ENCODE measurements at regions not wholly inside any gene's neighbourhood (a gene's known extent, or its start where the extent isn't known, plus 50 kb on each side); places are given as distances from the start of the nearest gene placed in this dataset.

DNA sequence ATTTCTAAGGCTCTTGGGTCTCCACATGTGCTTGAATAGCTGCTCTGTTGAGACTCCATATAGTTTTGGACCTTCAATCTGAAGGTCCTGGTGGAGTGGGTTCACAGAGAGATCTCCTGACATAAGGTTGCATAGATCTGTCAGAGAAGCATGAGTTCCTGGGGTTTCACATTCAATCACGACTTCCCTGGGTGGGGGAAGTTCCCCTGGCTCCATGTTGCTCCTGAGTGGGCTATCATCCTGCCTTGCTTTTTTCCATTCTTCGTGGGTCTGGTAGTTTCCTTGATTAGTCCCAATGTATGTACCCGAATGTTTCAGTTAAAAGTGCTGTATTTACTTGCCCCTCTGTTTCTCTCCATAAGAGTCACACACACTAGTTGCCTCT, 181.8 kb downstream of the RASSF9 start:
- peaks cover 44% of the 10 kb centered on the region for H3K9me3 Mint-ChIP-seq
- TF ChIP-seq, protein P1, sequence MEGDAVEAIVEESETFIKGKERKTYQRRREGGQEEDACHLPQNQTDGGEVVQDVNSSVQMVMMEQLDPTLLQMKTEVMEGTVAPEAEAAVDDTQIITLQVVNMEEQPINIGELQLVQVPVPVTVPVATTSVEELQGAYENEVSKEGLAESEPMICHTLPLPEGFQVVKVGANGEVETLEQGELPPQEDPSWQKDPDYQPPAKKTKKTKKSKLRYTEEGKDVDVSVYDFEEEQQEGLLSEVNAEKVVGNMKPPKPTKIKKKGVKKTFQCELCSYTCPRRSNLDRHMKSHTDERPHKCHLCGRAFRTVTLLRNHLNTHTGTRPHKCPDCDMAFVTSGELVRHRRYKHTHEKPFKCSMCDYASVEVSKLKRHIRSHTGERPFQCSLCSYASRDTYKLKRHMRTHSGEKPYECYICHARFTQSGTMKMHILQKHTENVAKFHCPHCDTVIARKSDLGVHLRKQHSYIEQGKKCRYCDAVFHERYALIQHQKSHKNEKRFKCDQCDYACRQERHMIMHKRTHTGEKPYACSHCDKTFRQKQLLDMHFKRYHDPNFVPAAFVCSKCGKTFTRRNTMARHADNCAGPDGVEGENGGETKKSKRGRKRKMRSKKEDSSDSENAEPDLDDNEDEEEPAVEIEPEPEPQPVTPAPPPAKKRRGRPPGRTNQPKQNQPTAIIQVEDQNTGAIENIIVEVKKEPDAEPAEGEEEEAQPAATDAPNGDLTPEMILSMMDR (IDR thresholded peaks at IDR 0.05) = no peak

DNA sequence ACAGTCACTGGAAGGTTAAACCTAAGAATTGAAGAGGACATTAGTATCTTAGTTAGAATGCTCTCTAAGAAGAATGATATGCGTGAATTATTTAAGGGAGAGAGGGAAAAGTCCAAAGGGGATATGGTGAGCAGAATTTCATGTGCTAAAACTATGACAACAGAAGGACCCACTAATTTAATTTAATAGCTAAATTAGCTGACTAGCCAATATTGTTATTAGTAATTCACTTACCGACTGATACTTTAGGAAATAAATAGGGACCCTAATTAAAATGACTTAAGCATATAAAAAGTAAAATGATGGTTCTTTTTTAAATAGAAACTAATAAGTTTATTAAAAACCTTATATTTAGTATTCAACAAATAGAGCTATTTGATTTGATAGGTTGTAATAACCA, 179.6 kb downstream of the RASSF9 start:
- no peak for DNase-seq
- Mint-ChIP-seq H3K4me1 (ENCODE audit: low read depth) (no peaks in the 10 kb centered on the region), H3K27ac (no peak overlapping the region), H3K4me3 (no peak overlapping the region), H3K9me3 (peaks cover 34% of the 10 kb centered on the region), H3K36me3 (ENCODE audit: low read depth) (peaks cover 4% of the 10 kb centered on the region; the same call in 1 of the 2 replicates), H3K27me3 (ENCODE audit: insufficient read depth) (peaks cover 1% of the 10 kb centered on the region; the same call in 1 of the 2 replicates)
- TF ChIP-seq, protein P1 (IDR thresholded peaks at IDR 0.05) = no peak

More for the DNA sequence above, 181.8 kb downstream of the RASSF9 start:
- Mint-ChIP-seq H3K4me3 (no peak overlapping the region), H3K4me1 (ENCODE audit: low read depth) (no peaks in the 10 kb centered on the region), H3K36me3 (ENCODE audit: low read depth) (peaks cover 13% of the 10 kb centered on the region; the same call in 1 of the 2 replicates), H3K27me3 (ENCODE audit: insufficient read depth) (peaks cover 1% of the 10 kb centered on the region; the same call in 1 of the 2 replicates), H3K27ac (no peak overlapping the region)
- no peak for DNase-seq

DNA sequence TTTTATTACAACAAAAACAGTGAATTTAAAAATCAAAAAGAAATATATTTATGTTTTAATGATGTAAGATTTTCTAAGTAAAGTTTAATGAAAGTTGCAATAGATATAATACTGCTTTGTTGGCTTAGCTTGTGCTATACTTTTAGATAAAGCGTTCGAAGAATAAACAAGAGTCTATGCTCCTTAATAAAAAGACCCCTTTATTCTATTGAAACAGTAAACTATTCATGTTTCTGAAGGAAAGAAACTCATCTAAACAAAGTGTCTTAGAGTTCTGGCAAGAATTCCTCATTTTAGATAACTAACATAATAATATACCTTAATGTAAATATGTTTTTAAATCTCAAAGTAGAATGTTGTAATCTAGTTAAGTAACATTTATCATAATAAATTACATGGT, 179.0 kb downstream of the RASSF9 start:
- H3K4me1 Mint-ChIP-seq (ENCODE audit: low read depth) = no peaks in the 10 kb centered on the region
- H3K9me3 Mint-ChIP-seq = peaks cover 28% of the 10 kb centered on the region
- TF ChIP-seq, protein P1 (IDR thresholded peaks at IDR 0.05) = no peak
- H3K4me3 Mint-ChIP-seq = no peak overlapping the region
- no peak for DNase-seq
- H3K27me3 Mint-ChIP-seq (ENCODE audit: insufficient read depth) = peaks cover 1% of the 10 kb centered on the region; the same call in 1 of the 2 replicates
- H3K36me3 Mint-ChIP-seq (ENCODE audit: low read depth) = no peaks in the 10 kb centered on the region
- no peak overlapping the region for H3K27ac Mint-ChIP-seq

DNA sequence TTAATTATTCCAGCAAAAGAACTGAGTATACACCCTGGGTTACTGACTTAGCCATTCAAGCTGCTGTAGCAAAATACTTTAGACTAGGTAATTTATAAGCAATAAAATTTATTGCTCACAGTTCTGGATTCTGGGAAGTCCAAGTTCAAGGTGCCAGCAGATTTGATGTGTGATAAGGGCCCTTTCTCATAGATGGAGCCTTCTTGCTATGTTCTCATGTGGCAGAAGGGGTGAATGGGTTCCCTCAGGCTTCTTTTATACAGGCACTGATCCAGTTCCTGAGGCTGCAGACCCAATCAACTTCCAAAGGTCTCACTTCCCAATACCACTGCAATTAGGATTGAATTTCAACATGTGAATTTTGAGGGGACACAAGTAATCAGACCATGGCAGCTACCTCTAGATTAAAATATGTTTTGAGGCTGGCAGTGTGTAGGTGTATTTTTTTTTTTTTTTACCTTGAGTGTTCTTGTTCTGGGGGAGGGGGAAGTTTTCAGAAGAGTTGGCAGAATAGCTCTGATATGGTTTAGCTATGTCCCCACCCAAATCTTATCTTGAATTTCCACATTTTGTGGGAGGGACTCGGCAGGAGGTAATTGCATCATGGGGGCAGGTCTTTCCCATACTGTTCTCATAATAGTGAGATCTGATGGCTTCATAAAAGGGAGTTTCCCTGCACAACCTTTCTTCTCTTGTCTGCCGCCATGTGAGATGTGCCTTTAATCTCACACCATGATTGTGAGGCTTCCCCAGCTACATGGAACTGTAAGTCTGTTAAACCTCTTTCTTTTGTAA, 178.2 kb downstream of the RASSF9 start:
- Mint-ChIP-seq H3K4me3 (no peak overlapping the region), H3K9me3 (peaks cover 20% of the 10 kb centered on the region), H3K36me3 (ENCODE audit: low read depth) (no peaks in the 10 kb centered on the region), H3K27ac (no peak overlapping the region), H3K4me1 (ENCODE audit: low read depth) (no peaks in the 10 kb centered on the region), H3K27me3 (ENCODE audit: insufficient read depth) (peaks cover 1% of the 10 kb centered on the region; the same call in 1 of the 2 replicates)
- TF ChIP-seq, protein P1 (IDR thresholded peaks at IDR 0.05) = no peak
- no peak for DNase-seq

DNA sequence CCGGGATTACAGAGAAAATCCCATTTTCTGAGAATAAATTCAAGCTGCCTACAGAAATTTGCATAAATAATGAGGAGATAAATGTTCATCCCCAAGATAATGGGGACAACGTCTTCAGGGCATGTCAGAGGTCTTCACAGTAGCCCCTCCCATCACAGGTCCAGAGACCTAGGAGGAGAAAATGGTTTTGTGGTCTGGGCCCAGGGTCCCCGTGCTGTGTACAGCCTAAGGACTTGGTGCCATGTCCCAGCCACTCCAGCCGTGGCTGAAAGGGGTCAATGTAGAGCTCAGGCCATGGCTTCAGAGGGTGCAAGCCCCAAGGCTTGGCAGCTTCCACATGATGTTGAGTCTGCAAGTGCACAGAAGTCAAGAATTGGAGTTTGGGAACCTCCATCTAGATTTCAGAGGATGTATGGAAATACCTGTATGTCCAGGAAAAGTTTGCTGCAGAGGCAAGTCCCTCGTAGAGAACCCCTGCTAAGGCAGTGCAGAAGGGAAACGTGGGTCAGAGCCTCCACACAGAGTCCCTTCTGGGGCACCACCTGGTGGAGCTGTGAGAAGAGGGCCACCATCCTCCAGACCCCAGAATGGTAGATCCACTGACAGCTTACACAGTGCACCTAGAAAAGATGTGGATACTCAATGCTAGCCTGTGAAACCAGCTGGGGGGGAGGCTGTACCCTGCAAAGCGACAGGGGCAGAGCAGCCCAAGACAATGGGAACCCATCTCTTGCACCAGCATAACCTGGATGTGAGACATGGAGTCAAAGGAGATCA, 176.3 kb downstream of the RASSF9 start:
- peaks cover 21% of the 10 kb centered on the region for H3K9me3 Mint-ChIP-seq
- H3K4me1 Mint-ChIP-seq (ENCODE audit: low read depth) = no peaks in the 10 kb centered on the region
- peaks cover 1% of the 10 kb centered on the region; the same call in 1 of the 2 replicates for H3K27me3 Mint-ChIP-seq (ENCODE audit: insufficient read depth)
- no peak overlapping the region for H3K27ac Mint-ChIP-seq
- no peak overlapping the region for H3K4me3 Mint-ChIP-seq
- no peak for DNase-seq
- H3K36me3 Mint-ChIP-seq (ENCODE audit: low read depth) = no peaks in the 10 kb centered on the region
- TF ChIP-seq, protein P1 (IDR thresholded peaks at IDR 0.05) = no peak

All from HFFc6 (cell line).